ENCODE measurements at regions not wholly inside any gene's neighbourhood (a gene's known extent, or its start where the extent isn't known, plus 50 kb on each side); places are given as distances from the start of the nearest gene placed in this dataset.

GRCh38 chr2:149739171-149739882, 151.8 kb upstream of the MMADHC start:
- no peak for DNase-seq (ENCODE audit: low read depth)
- no peak for TF ChIP-seq CTCF (conservative IDR thresholded peaks at IDR 0.05; ENCODE audit: low read depth, low read length)

GRCh38 chr2:149738767-149739166, 151.2 kb upstream of the MMADHC start:
- DNase-seq (ENCODE audit: low read depth): no peak
- H3K4me3 ChIP-seq (ENCODE audit: low read depth, low read length): no peak overlapping the region
- no peak for TF ChIP-seq CTCF (conservative IDR thresholded peaks at IDR 0.05; ENCODE audit: low read depth, low read length)

More at GRCh38 chr2:149739171-149739882, 151.8 kb upstream of the MMADHC start:
- no peak overlapping the region for H3K4me3 ChIP-seq (ENCODE audit: low read depth, low read length)

GRCh38 chr2:149737896-149738295, 150.3 kb upstream of the MMADHC start:
- TF ChIP-seq CTCF (conservative IDR thresholded peaks at IDR 0.05; ENCODE audit: low read depth, low read length): no peak
- H3K4me3 ChIP-seq (ENCODE audit: low read depth, low read length): no peak overlapping the region
- no peak for DNase-seq (ENCODE audit: low read depth)

- TF ChIP-seq CTCF (conservative IDR thresholded peaks at IDR 0.05; ENCODE audit: low read depth, low read length): no peak
- peak; percentile 64 for DNase-seq (ENCODE audit: low read depth)
- no peak overlapping the region for H3K4me3 ChIP-seq (ENCODE audit: low read depth, low read length)
Measured at GRCh38 chr2:149735237-149735958, 147.8 kb upstream of the MMADHC start.

GRCh38 chr2:149733936-149734685, 146.5 kb upstream of the MMADHC start:
- no peak for TF ChIP-seq CTCF (conservative IDR thresholded peaks at IDR 0.05; ENCODE audit: low read depth, low read length)
- H3K4me3 ChIP-seq (ENCODE audit: low read depth, low read length): no peak overlapping the region
- DNase-seq (ENCODE audit: low read depth): peak; percentile 61

GRCh38 chr2:149732730-149733290, 145.2 kb upstream of the MMADHC start:
- no peak overlapping the region for H3K4me3 ChIP-seq (ENCODE audit: low read depth, low read length)

More at GRCh38 chr2:149732730-149733290, 145.2 kb upstream of the MMADHC start:
- no peak for TF ChIP-seq CTCF (conservative IDR thresholded peaks at IDR 0.05; ENCODE audit: low read depth, low read length)
- DNase-seq (ENCODE audit: low read depth): no peak
